HG03342 (cell line): ENCODE measurements at regions not wholly inside any gene's neighbourhood (a gene's known extent, or its start where the extent isn't known, plus 50 kb on each side); places are given as distances from the start of the nearest gene placed in this dataset.
"Not testable (repeated sequence)": the region's sequence is repeated elsewhere in the genome, so short reads cannot be mapped to it uniquely, and the experiment has no call there.

Experiments used
- ATAC-seq: cut with Tn5 transposase; IDR thresholded peaks from one replicate; pipeline ENCODE4 v1.9.1; 2021; ENCODE audit warnings: mild to moderate bottlenecking, moderate library complexity; ENCODE audit not compliant: unreplicated experiment

- no peak for ATAC-seq
These were observed 292.5 kb upstream of the CNR1 start for GRCh38 chr6:88458662-88459061.

GRCh38 chr6:88456221-88456859, 290.2 kb upstream of the CNR1 start:
- ATAC-seq: no peak

GRCh38 chr6:88455317-88455716, 289.2 kb upstream of the CNR1 start:
- no peak for ATAC-seq

- ATAC-seq: no peak
These were observed 288.5 kb upstream of the CNR1 start for GRCh38 chr6:88454658-88455057.

- ATAC-seq: no peak
These were observed 283.6 kb upstream of the CNR1 start for GRCh38 chr6:88449770-88450169.

- ATAC-seq: no peak
These were observed 279.2 kb upstream of the CNR1 start for GRCh38 chr6:88445188-88445965.

- no peak for ATAC-seq
These were observed 277.4 kb upstream of the CNR1 start for GRCh38 chr6:88443554-88443953.

GRCh38 chr6:88442737-88443136, 276.6 kb upstream of the CNR1 start:
- no peak for ATAC-seq

- ATAC-seq: no peak
These were observed 275.2 kb upstream of the CNR1 start for GRCh38 chr6:88441346-88441745.

GRCh38 chr6:88428068-88428467, 261.9 kb upstream of the CNR1 start:
- ATAC-seq: no peak

GRCh38 chr6:88426005-88426404, 259.9 kb upstream of the CNR1 start:
- no peak for ATAC-seq

- no peak for ATAC-seq
These were observed 256.7 kb upstream of the CNR1 start for GRCh38 chr6:88422831-88423230.

- ATAC-seq: not testable (repeated sequence)
These were observed 254.9 kb upstream of the CNR1 start for GRCh38 chr6:88420967-88421488.

- not testable (repeated sequence) for ATAC-seq
These were observed 253.0 kb upstream of the CNR1 start for GRCh38 chr6:88418921-88419810.

- not testable (repeated sequence) for ATAC-seq
These were observed 251.2 kb upstream of the CNR1 start for GRCh38 chr6:88417361-88417760.

- ATAC-seq: no peak
These were observed 247.3 kb upstream of the CNR1 start for GRCh38 chr6:88413459-88413858.

GRCh38 chr6:88408355-88408754, 242.2 kb upstream of the CNR1 start:
- ATAC-seq: not testable (repeated sequence)

- not testable (repeated sequence) for ATAC-seq
These were observed 240.5 kb upstream of the CNR1 start for GRCh38 chr6:88406674-88407073.

GRCh38 chr6:88403486-88403885, 237.3 kb upstream of the CNR1 start:
- no peak for ATAC-seq

GRCh38 chr6:88402909-88403308, 236.8 kb upstream of the CNR1 start:
- ATAC-seq: no peak

GRCh38 chr6:88390998-88391397, 224.9 kb upstream of the CNR1 start:
- not testable (repeated sequence) for ATAC-seq
